ENCODE measurements at regions not wholly inside any gene's neighbourhood (a gene's known extent, or its start where the extent isn't known, plus 50 kb on each side); places are given as distances from the start of the nearest gene placed in this dataset.

- Mint-ChIP-seq H3K9me3 (ENCODE audit: unreplicated experiment) (no peaks in the 10 kb centered on the region), H3K36me3 (ENCODE audit: low read depth, unreplicated experiment) (no peaks in the 10 kb centered on the region), H3K27ac (ENCODE audit: unreplicated experiment) (no peak overlapping the region), H3K4me1 (ENCODE audit: low read depth, unreplicated experiment) (no peaks in the 10 kb centered on the region), H3K27me3 (ENCODE audit: low read depth, unreplicated experiment) (peaks cover 52% of the 10 kb centered on the region), H3K4me3 (ENCODE audit: unreplicated experiment) (no peak overlapping the region)
- Histone ChIP-seq H3K4me1 (ENCODE audit: insufficient read depth, low read length) (no peaks in the 10 kb centered on the region), H3K27ac (ENCODE audit: low read depth, low read length) (no peak overlapping the region), H2AFZ (ENCODE audit: low read depth, low read length) (no peak overlapping the region), H3K4me2 (ENCODE audit: low read length) (no peak overlapping the region), H3K27me3 (ENCODE audit: insufficient read depth, low read length) (no peaks in the 10 kb centered on the region), H3K79me2 (ENCODE audit: insufficient read depth, low read length) (no peaks in the 10 kb centered on the region), H3K4me3 (ENCODE audit: insufficient read depth, low read depth, low read length) (no peak overlapping the region), H4K20me1 (ENCODE audit: insufficient read depth, low read length) (no peaks in the 10 kb centered on the region), H3K9me3 (ENCODE audit: insufficient read depth, low read depth, low read length) (no peaks in the 10 kb centered on the region), H3K36me3 (ENCODE audit: insufficient read depth, low read length) (no peaks in the 10 kb centered on the region), H3K9ac (ENCODE audit: low read length) (no peak overlapping the region)
- DNase-seq (ENCODE audit: low read depth) (no peak), FAIRE-seq (no peak)
- no peak for TF ChIP-seq CTCF (IDR thresholded peaks at IDR 0.05; ENCODE audit: insufficient read depth, low read depth, low read length)
- TF ChIP-seq EZH2 (IDR thresholded peaks at IDR 0.05; ENCODE audit: insufficient read depth, low read length), result no peak
These were observed 177.9 kb downstream of the WSCD1 start for GRCh38 chr17:6248061-6248460.

GRCh38 chr17:6245301-6246177 is 175.4 kb downstream of the WSCD1 start:
- H3K36me3 ChIP-seq (ENCODE audit: insufficient read depth, low read length), result no peaks in the 10 kb centered on the region
- TF ChIP-seq EZH2 (IDR thresholded peaks at IDR 0.05; ENCODE audit: insufficient read depth, low read length), result no peak
- peaks cover 2% of the 10 kb centered on the region for H3K36me3 Mint-ChIP-seq (ENCODE audit: low read depth, unreplicated experiment)
- no peak overlapping the region for H3K27ac ChIP-seq (ENCODE audit: low read depth, low read length)
- H4K20me1 ChIP-seq (ENCODE audit: insufficient read depth, low read length), result no peaks in the 10 kb centered on the region
- no peaks in the 10 kb centered on the region for H3K4me1 Mint-ChIP-seq (ENCODE audit: low read depth, unreplicated experiment)
- no peak overlapping the region for H2AFZ ChIP-seq (ENCODE audit: low read depth, low read length)
- no peak overlapping the region for H3K27ac Mint-ChIP-seq (ENCODE audit: unreplicated experiment)
- no peaks in the 10 kb centered on the region for H3K79me2 ChIP-seq (ENCODE audit: insufficient read depth, low read length)
- H3K4me2 ChIP-seq (ENCODE audit: low read length), result no peak overlapping the region
- no peak overlapping the region for H3K9ac ChIP-seq (ENCODE audit: low read length)
- H3K4me1 ChIP-seq (ENCODE audit: insufficient read depth, low read length), result no peaks in the 10 kb centered on the region
- H3K4me3 Mint-ChIP-seq (ENCODE audit: unreplicated experiment), result no peak overlapping the region
- H3K4me3 ChIP-seq (ENCODE audit: insufficient read depth, low read depth, low read length), result no peak overlapping the region
- H3K27me3 Mint-ChIP-seq (ENCODE audit: low read depth, unreplicated experiment), result peaks cover 70% of the 10 kb centered on the region
- FAIRE-seq (no peak), DNase-seq (ENCODE audit: low read depth) (no peak)
- H3K9me3 Mint-ChIP-seq (ENCODE audit: unreplicated experiment), result no peaks in the 10 kb centered on the region
- no peaks in the 10 kb centered on the region for H3K9me3 ChIP-seq (ENCODE audit: insufficient read depth, low read depth, low read length)
- no peaks in the 10 kb centered on the region for H3K27me3 ChIP-seq (ENCODE audit: insufficient read depth, low read length)

- Mint-ChIP-seq H3K27me3 (ENCODE audit: low read depth, unreplicated experiment) (peaks cover 75% of the 10 kb centered on the region), H3K4me3 (ENCODE audit: unreplicated experiment) (no peak overlapping the region), H3K4me1 (ENCODE audit: low read depth, unreplicated experiment) (no peaks in the 10 kb centered on the region)
These were observed 174.6 kb downstream of the WSCD1 start for GRCh38 chr17:6244796-6245195.

More at GRCh38 chr17:6244796-6245195, 174.6 kb downstream of the WSCD1 start:
- no peaks in the 10 kb centered on the region for H3K9me3 Mint-ChIP-seq (ENCODE audit: unreplicated experiment)
- Histone ChIP-seq H3K9ac (ENCODE audit: low read length) (no peak overlapping the region), H3K36me3 (ENCODE audit: insufficient read depth, low read length) (no peaks in the 10 kb centered on the region), H3K27ac (ENCODE audit: low read depth, low read length) (no peak overlapping the region), H3K79me2 (ENCODE audit: insufficient read depth, low read length) (no peaks in the 10 kb centered on the region), H3K4me2 (ENCODE audit: low read length) (no peak overlapping the region), H3K27me3 (ENCODE audit: insufficient read depth, low read length) (peaks cover 3% of the 10 kb centered on the region), H3K4me1 (ENCODE audit: insufficient read depth, low read length) (no peaks in the 10 kb centered on the region), H2AFZ (ENCODE audit: low read depth, low read length) (no peak overlapping the region), H3K4me3 (ENCODE audit: insufficient read depth, low read depth, low read length) (no peak overlapping the region), H4K20me1 (ENCODE audit: insufficient read depth, low read length) (no peaks in the 10 kb centered on the region), H3K9me3 (ENCODE audit: insufficient read depth, low read depth, low read length) (no peaks in the 10 kb centered on the region)
- H3K36me3 Mint-ChIP-seq (ENCODE audit: low read depth, unreplicated experiment), result peaks cover 3% of the 10 kb centered on the region
- TF ChIP-seq CTCF (IDR thresholded peaks at IDR 0.05; ENCODE audit: insufficient read depth, low read depth, low read length) (no peak), EZH2 (IDR thresholded peaks at IDR 0.05; ENCODE audit: insufficient read depth, low read length) (no peak)
- no peak for DNase-seq (ENCODE audit: low read depth)
- H3K27ac Mint-ChIP-seq (ENCODE audit: unreplicated experiment), result no peak overlapping the region
- no peak for FAIRE-seq
